H1 (cell line): ENCODE measurements at regions not wholly inside any gene's neighbourhood (a gene's known extent, or its start where the extent isn't known, plus 50 kb on each side); places are given as distances from the start of the nearest gene placed in this dataset.

Experiments used
- CTCF ChIA-PET: fragments of 300-600 bp; sonication (Branson Sonifier 250); formaldehyde crosslinking; loops from one replicate; lab custom pipeline; 2021; ENCODE audit not compliant: partially characterized antibody; lab: Charles Lee
- POLR2A ChIA-PET: fragments of 300-600 bp; sonication (Branson Sonifier 250); formaldehyde crosslinking; loops from one replicate; lab custom pipeline; 2021; ENCODE audit warnings: inconsistent platforms; ENCODE audit not compliant: partially characterized antibody; lab: Charles Lee
- DNase-seq, 2 experiments: peaks; one replicate each; pipeline versions ENCODE4 v3.0.0 to v3.0.0-alpha.2; 2010 to 2022; ENCODE audit warnings: low spot score in 2 of 2, low read depth in 1 of 2, mixed read lengths in 1 of 2
- FAIRE-seq: peaks from 2 replicates; lab custom pipeline; 2011; peaks lifted over from hg19 to GRCh38; lab: Jason Lieb, UNC
- H2AFZ ChIP-seq: 2 replicates; pipeline ENCODE4 v1.8.1; 2012; ENCODE audit warnings: low read length, inconsistent platforms
- H2AK5ac ChIP-seq: 2 replicates; pipeline ENCODE4 v1.6.1; 2013; ENCODE audit warnings: low read depth, low read length
- H2BK120ac ChIP-seq: replicated peaks from 2 replicates; pipeline ENCODE3; 2013; ENCODE audit warnings: low read depth, low read length, inconsistent platforms
- H2BK12ac ChIP-seq: 2 replicates; pipeline ENCODE4 v1.6.1; 2013; ENCODE audit warnings: low read depth, low read length
- H2BK15ac ChIP-seq: 2 replicates; pipeline ENCODE4 v1.6.1; 2013; ENCODE audit warnings: low read length
- H2BK20ac ChIP-seq: 2 replicates; pipeline ENCODE4 v1.6.1; 2013; ENCODE audit warnings: low read length
- H2BK5ac ChIP-seq: 2 replicates; pipeline ENCODE4 v1.6.1; 2013; ENCODE audit warnings: low read depth, low read length
- H3K14ac ChIP-seq: 2 replicates; pipeline ENCODE4 v1.6.1; 2013; ENCODE audit warnings: inconsistent platforms; ENCODE audit not compliant: insufficient read length
- H3K18ac ChIP-seq: 2 replicates; pipeline ENCODE4 v1.6.1; 2013; ENCODE audit warnings: low read length; ENCODE audit errors: extremely low read depth
- H3K23ac ChIP-seq: 2 replicates; pipeline ENCODE4 v1.6.1; 2013; ENCODE audit warnings: inconsistent platforms; ENCODE audit not compliant: insufficient read length
- H3K23me2 ChIP-seq: 2 replicates; pipeline ENCODE4 v1.6.1; 2013; ENCODE audit warnings: low read depth, low read length
- H3K27ac ChIP-seq: 2 replicates; pipeline ENCODE4 v1.6.1; 2011; ENCODE audit warnings: low read depth, low read length, inconsistent platforms
- H3K27me3 ChIP-seq, 4 experiments: replicated peaks in 1 of 4; 1 replicate in 1 of 4; 2 replicates in 3 of 4; pipeline versions ENCODE4 v1.6.1 to v1.8.1; 2011 to 2013; ENCODE audit warnings: low read length in 3 of 4, mild to moderate bottlenecking in 3 of 4, inconsistent platforms in 2 of 4, mixed read lengths in 2 of 4, moderate library complexity in 1 of 4; ENCODE audit not compliant: control insufficient read depth in 3 of 4, insufficient read depth in 3 of 4; ENCODE audit errors: extremely low read depth in 1 of 4
- H3K36me3 ChIP-seq, 4 experiments: 2 replicates each; pipeline versions ENCODE4 v1.6.1 to v1.8.1; 2011 to 2013; ENCODE audit warnings: mild to moderate bottlenecking in 4 of 4, low read length in 3 of 4, moderate library complexity in 2 of 4, control low read depth in 1 of 4, inconsistent platforms in 1 of 4; ENCODE audit not compliant: insufficient read depth in 4 of 4, control insufficient read depth in 2 of 4
- H3K4ac ChIP-seq: replicated peaks from 2 replicates; pipeline ENCODE3; 2013; ENCODE audit warnings: low read length, low read depth, mixed read lengths, inconsistent platforms; ENCODE audit not compliant: insufficient read length
- H3K4me1 ChIP-seq, 4 experiments: replicated peaks in 1 of 4; 1 replicate in 1 of 4; 2 replicates in 3 of 4; pipeline versions ENCODE4 v1.6.1 to v1.8.1; 2011 to 2013; ENCODE audit warnings: low read length in 3 of 4, inconsistent platforms in 2 of 4, mixed read lengths in 1 of 4; ENCODE audit not compliant: insufficient read depth in 4 of 4, control insufficient read depth in 3 of 4
- H3K4me2 ChIP-seq, 2 experiments: 2 replicates each; pipeline versions ENCODE4 v1.6.1 to v1.8.1; 2011 to 2013; ENCODE audit warnings: low read depth in 2 of 2, low read length in 2 of 2, control low read depth in 1 of 2, inconsistent platforms in 1 of 2, mild to moderate bottlenecking in 1 of 2; ENCODE audit not compliant: insufficient read depth in 1 of 2
- H3K4me3 ChIP-seq, 4 experiments: fragments of 200-600, 300-600 bp in 1 of 4; sonication (generic), shearing (Covaris generic), sonication (Bioruptor Twin) in 1 of 4; 2 replicates each; pipeline versions ENCODE4 v1.5.1 to v1.8.1; 2011 to 2016; ENCODE audit warnings: low read length in 4 of 4, low read depth in 3 of 4, control low read depth in 2 of 4, inconsistent platforms in 2 of 4, mild to moderate bottlenecking in 2 of 4, mixed read lengths in 1 of 4, moderate library complexity in 1 of 4; ENCODE audit not compliant: insufficient read depth in 2 of 4; ENCODE audit errors: extremely low read depth in 1 of 4
- H3K56ac ChIP-seq: replicated peaks from 2 replicates; pipeline ENCODE3; 2013; ENCODE audit warnings: low read depth, mild to moderate bottlenecking, mixed read lengths, low read length, inconsistent platforms; ENCODE audit not compliant: insufficient read length
- H3K79me1 ChIP-seq: 2 replicates; pipeline ENCODE4 v1.6.1; 2013; ENCODE audit warnings: low read depth, low read length, control low read depth
- H3K79me2 ChIP-seq, 2 experiments: 2 replicates each; pipeline versions ENCODE4 v1.6.1 to v1.8.1; 2012 to 2013; ENCODE audit warnings: low read length in 2 of 2, mild to moderate bottlenecking in 2 of 2, inconsistent platforms in 1 of 2; ENCODE audit not compliant: insufficient read depth in 2 of 2, control insufficient read depth in 1 of 2
- H3K9ac ChIP-seq, 4 experiments: replicated peaks in 1 of 4; 1 replicate in 1 of 4; 2 replicates in 3 of 4; pipeline versions ENCODE4 v1.6.1 to v1.8.1; 2011 to 2013; ENCODE audit warnings: low read depth in 3 of 4, low read length in 3 of 4, control low read depth in 2 of 4, mild to moderate bottlenecking in 2 of 4, moderate library complexity in 2 of 4, inconsistent platforms in 1 of 4; ENCODE audit errors: extremely low read depth in 1 of 4
- H3K9me3 ChIP-seq, 2 experiments: 2 replicates each; pipeline versions ENCODE4 v1.6.1 to v1.8.1; 2012 to 2013; ENCODE audit warnings: mild to moderate bottlenecking in 2 of 2, moderate library complexity in 2 of 2, control low read depth in 1 of 2, inconsistent platforms in 1 of 2, low read depth in 1 of 2, low read length in 1 of 2, mixed read lengths in 1 of 2; ENCODE audit not compliant: insufficient read depth in 2 of 2
- H4K20me1 ChIP-seq, 2 experiments: replicated peaks in 1 of 2; 2 replicates each; pipeline versions ENCODE3 to v1.8.1; 2011 to 2013; ENCODE audit warnings: inconsistent platforms in 2 of 2, low read length in 2 of 2, mild to moderate bottlenecking in 1 of 2; ENCODE audit not compliant: insufficient read depth in 2 of 2, control insufficient read depth in 1 of 2
- H4K5ac ChIP-seq: 2 replicates; pipeline ENCODE4 v1.6.1; 2013; ENCODE audit warnings: low read length, low read depth, mixed read lengths, inconsistent platforms; ENCODE audit not compliant: insufficient read length
- H4K8ac ChIP-seq: 2 replicates; pipeline ENCODE4 v1.8.0; 2013; ENCODE audit warnings: mild to moderate bottlenecking, moderate library complexity, low read length, inconsistent platforms; ENCODE audit not compliant: insufficient read depth; ENCODE audit errors: extremely low read depth
- H4K91ac ChIP-seq: replicated peaks from 2 replicates; pipeline ENCODE3; 2013; ENCODE audit warnings: low read length, mixed read lengths, inconsistent platforms; ENCODE audit not compliant: insufficient read length
- CBX5 ChIP-seq: fragments of 300-800, 300-1000 bp; sonication (generic); IDR thresholded peaks from 2 replicates; pipeline ENCODE4 v1.7.1; 2016; ENCODE audit warnings: antibody characterized with exemption, low read length, low read depth
- EGR1 ChIP-seq: IDR thresholded peaks from 2 replicates; pipeline ENCODE4 v1.6.1; 2011; ENCODE audit warnings: low read depth, low read length, borderline replicate concordance
- KDM5A ChIP-seq: fragments of 200-600 bp; IDR thresholded peaks from 2 replicates; pipeline ENCODE4 v1.7.1; 2012; ENCODE audit warnings: mild to moderate bottlenecking, low read length, inconsistent platforms, mixed read lengths
- SP4 ChIP-seq: IDR thresholded peaks from 2 replicates; pipeline ENCODE4 v1.6.1; 2012; ENCODE audit warnings: low read length, inconsistent platforms
- TAF1 ChIP-seq: IDR thresholded peaks from 2 replicates; pipeline ENCODE4 v1.6.1; 2011; ENCODE audit warnings: mild to moderate bottlenecking, low read depth, low read length
- WGBS, 2 experiments: shearing (Covaris generic) in 1 of 2; methylation state at CpG; one replicate each; pipeline versions ENCODE4 v1.1.6 to v1.1.7; 2013 to 2015; ENCODE audit warnings: low lambda C conversion rate in 2 of 2, mixed read lengths in 2 of 2, inconsistent platforms in 1 of 2, low coverage in 1 of 2, missing lambda C conversion rate in 1 of 2; ENCODE audit not compliant: insufficient replicate concordance in 2 of 2, insufficient coverage in 1 of 2, insufficient read length in 1 of 2; ENCODE audit errors: extremely low coverage in 1 of 2, missing lambda C conversion rate in 1 of 2; 5-methylcytosine and 5-hydroxymethylcytosine counted together

DNA sequence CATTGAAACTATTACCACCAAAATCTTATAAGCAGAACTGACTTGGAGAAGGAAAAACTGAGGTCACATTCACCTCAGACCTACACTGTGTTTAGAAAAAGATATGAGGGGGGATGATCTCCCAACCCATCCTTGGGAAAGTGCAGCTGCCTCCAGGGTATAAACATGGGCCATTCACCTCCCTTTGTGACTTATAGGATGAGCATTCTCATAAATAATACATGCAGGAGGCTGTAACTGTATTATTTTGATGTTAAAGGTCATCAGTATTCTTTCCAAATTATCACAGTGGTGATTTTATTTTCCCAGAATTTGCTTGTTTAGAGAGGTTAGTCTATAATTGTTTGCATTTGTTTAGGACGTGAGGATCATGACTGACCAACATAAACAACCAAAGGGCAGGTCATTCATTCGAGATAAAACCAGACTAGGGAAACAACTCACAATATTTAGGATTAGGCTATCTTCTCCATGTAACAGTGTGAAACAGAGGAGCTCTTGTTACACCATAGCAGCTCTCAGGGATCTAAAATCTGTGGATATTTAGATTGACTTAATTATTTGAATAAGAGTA is 109.2 kb upstream of the NR5A2 start:
- TF ChIP-seq SP4 (no peak), KDM5A (no peak), EGR1 (no peak), TAF1 (no peak), CBX5 (no peak)
- H4K5ac ChIP-seq: no peak overlapping the region
- H2AFZ ChIP-seq: no peak overlapping the region
- H3K79me1 ChIP-seq: no peaks in the 10 kb centered on the region
- 84% methylated on average over 2 of the region's 2 CpGs; no CpG with 5 or more reads in 1 of the 2 experiments for WGBS, 2 experiments
- H2BK5ac ChIP-seq: no peak overlapping the region
- no peak overlapping the region for H3K4me2 ChIP-seq
- H4K91ac ChIP-seq: no peak overlapping the region
- no peak overlapping the region for H3K4me3 ChIP-seq
- H3K27me3 ChIP-seq: no peaks in the 10 kb centered on the region
- no peak overlapping the region for H2BK12ac ChIP-seq
- no peak overlapping the region for H2BK20ac ChIP-seq
- H2BK15ac ChIP-seq: no peak overlapping the region
- no peak overlapping the region for H3K4ac ChIP-seq
- FAIRE-seq: no peak
- no peak overlapping the region for H3K27ac ChIP-seq
- H3K36me3 ChIP-seq: no peaks in the 10 kb centered on the region
- no peak overlapping the region for H2AK5ac ChIP-seq
- no peak overlapping the region for H3K23ac ChIP-seq
- H4K8ac ChIP-seq: no peak overlapping the region
- no peak overlapping the region for H3K14ac ChIP-seq
- no peaks in the 10 kb centered on the region for H4K20me1 ChIP-seq
- no peak overlapping the region for H3K18ac ChIP-seq
- POLR2A ChIA-PET: no interaction called here
- H3K4me1 ChIP-seq: peaks cover 0 to under 1% (median 0%) of the 10 kb centered on the region in 4 experiments; a peak in 1 of 7 replicates
- H3K23me2 ChIP-seq: no peaks in the 10 kb centered on the region
- DNase-seq: no peak
- no peaks in the 10 kb centered on the region for H3K79me2 ChIP-seq
- H3K9ac ChIP-seq: no peak overlapping the region
- no peak overlapping the region for H3K56ac ChIP-seq
- CTCF ChIA-PET: no interaction called here
- H2BK120ac ChIP-seq: no peak overlapping the region
- H3K9me3 ChIP-seq: no peaks in the 10 kb centered on the region
